Tibial artery (tissue), 4 donors: ENCODE measurements at regions not wholly inside any gene's neighbourhood (a gene's known extent, or its start where the extent isn't known, plus 50 kb on each side); places are given as distances from the start of the nearest gene placed in this dataset.

Experiments used
- DNase-seq, 2 donors: peaks; one replicate each; pipeline ENCODE4 v3.0.0-alpha.2; 2019
- H3K27ac ChIP-seq, 2 donors: fragments of 200-600 bp; sonication (generic) in 1 of 2; 1 replicate in 1 of 2; 2 replicates in 1 of 2; pipeline ENCODE4 v1.5.1; 2018 to 2019; ENCODE audit warnings: mild to moderate bottlenecking in 1 of 2
- H3K27me3 ChIP-seq, 2 donors: fragments of 200-600 bp; sonication (generic) in 1 of 2; one replicate each; pipeline versions ENCODE4 v1.5.1 to v1.6.0; 2016 to 2019
- H3K36me3 ChIP-seq, 3 donors: fragments of 200-600 bp; sonication (generic) in 2 of 3; one replicate each; pipeline ENCODE4 v1.5.1; 2016 to 2019; ENCODE audit warnings: mild to moderate bottlenecking in 2 of 3
- H3K4me1 ChIP-seq, 4 donors: fragments of 200-600 bp; sonication (generic) in 2 of 4; 1 replicate in 3 of 4; 2 replicates in 1 of 4; pipeline ENCODE4 v1.5.1; 2016 to 2019
- H3K4me3 ChIP-seq, 2 donors: fragments of 200-600 bp; sonication (generic) in 1 of 2; 1 replicate in 1 of 2; 2 replicates in 1 of 2; pipeline ENCODE4 v1.5.1; 2018 to 2019; ENCODE audit warnings: mild to moderate bottlenecking in 2 of 2
- H3K9me3 ChIP-seq, 3 donors: fragments of 200-600 bp; sonication (generic) in 1 of 3; one replicate each; pipeline ENCODE4 v1.5.1; 2016 to 2019
- intact Hi-C: fragments of 100-400 bp; cut with DNase I; formaldehyde crosslinking; loops from one replicate; pipeline ENCODE4 v1.15.0; 2023; ENCODE audit warnings: low total_unique reads
- TF ChIP-seq, protein P1 (sequence below), 2 experiments: fragments of 200-600 bp in 1 of 2; fragments of 450-650 bp in 1 of 2; IDR thresholded peaks; one replicate each; pipeline ENCODE4 v1.5.1; 2017 to 2019; ENCODE audit warnings: antibody characterized with exemption in 2 of 2, mild to moderate bottlenecking in 1 of 2, moderate library complexity in 1 of 2

DNA sequence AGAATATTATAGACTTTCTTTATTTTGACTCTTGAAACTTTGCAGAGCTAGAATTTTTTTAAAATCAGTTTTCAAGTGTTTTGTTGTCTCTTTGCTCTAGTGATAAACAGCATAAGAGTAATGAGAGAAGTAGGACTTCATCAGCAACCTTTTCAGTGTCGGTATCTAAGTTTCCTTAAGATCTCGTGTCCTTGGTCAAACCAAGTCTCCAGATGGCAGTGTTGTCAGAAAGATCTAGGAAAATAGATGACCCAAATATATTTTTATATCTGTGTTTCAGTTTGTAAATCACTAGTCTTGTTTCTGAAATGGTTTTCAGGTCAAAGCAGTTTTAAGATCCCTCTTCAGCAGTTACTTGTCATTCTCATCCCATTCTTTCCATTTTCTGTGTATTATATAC, 438.3 kb downstream of the RAPGEF2 start:
- intact Hi-C loops, result no loop called here
- no peak for DNase-seq
- Histone ChIP-seq H3K9me3 (peaks cover 0 to 3% (median 0%) of the 10 kb centered on the region in 3 donors), H3K36me3 (no peaks in the 10 kb centered on the region), H3K4me3 (no peak overlapping the region), H3K4me1 (peaks cover 0 to 5% (median 0%) of the 10 kb centered on the region in 4 donors), H3K27me3 (no peaks in the 10 kb centered on the region), H3K27ac (no peak overlapping the region)
- TF ChIP-seq, protein P1, sequence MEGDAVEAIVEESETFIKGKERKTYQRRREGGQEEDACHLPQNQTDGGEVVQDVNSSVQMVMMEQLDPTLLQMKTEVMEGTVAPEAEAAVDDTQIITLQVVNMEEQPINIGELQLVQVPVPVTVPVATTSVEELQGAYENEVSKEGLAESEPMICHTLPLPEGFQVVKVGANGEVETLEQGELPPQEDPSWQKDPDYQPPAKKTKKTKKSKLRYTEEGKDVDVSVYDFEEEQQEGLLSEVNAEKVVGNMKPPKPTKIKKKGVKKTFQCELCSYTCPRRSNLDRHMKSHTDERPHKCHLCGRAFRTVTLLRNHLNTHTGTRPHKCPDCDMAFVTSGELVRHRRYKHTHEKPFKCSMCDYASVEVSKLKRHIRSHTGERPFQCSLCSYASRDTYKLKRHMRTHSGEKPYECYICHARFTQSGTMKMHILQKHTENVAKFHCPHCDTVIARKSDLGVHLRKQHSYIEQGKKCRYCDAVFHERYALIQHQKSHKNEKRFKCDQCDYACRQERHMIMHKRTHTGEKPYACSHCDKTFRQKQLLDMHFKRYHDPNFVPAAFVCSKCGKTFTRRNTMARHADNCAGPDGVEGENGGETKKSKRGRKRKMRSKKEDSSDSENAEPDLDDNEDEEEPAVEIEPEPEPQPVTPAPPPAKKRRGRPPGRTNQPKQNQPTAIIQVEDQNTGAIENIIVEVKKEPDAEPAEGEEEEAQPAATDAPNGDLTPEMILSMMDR (IDR thresholded peaks at IDR 0.05), result no peak

DNA sequence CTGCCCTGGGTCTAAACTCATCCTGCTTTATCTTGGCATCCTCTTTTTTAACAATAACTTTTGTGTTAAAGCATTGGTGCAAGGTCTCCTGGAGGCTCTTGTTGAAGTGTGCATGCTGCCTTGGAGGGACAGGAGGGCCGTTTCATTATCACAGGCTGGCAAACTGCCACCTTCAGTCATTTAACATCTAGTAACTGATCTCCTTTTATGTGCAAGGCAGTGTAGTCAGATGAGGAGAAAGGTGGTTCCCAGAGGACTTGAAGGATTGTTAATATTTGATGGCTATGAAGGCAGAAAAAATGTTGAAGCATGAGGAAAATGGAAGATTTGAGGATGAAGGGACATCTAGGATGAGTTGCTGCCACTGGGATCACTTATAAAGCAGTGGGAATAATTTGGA, 439.4 kb downstream of the RAPGEF2 start:
- no peaks in the 10 kb centered on the region for H3K36me3 ChIP-seq
- no peak for DNase-seq
- no peak overlapping the region for H3K4me3 ChIP-seq
- TF ChIP-seq, protein P1 (IDR thresholded peaks at IDR 0.05), result no peak
- no peak overlapping the region for H3K27ac ChIP-seq
- no peaks in the 10 kb centered on the region for H3K9me3 ChIP-seq
- intact Hi-C loops, result no loop called here
- H3K4me1 ChIP-seq, result peaks cover 0 to 5% (median 0%) of the 10 kb centered on the region in 4 donors
- H3K27me3 ChIP-seq, result no peaks in the 10 kb centered on the region

DNA sequence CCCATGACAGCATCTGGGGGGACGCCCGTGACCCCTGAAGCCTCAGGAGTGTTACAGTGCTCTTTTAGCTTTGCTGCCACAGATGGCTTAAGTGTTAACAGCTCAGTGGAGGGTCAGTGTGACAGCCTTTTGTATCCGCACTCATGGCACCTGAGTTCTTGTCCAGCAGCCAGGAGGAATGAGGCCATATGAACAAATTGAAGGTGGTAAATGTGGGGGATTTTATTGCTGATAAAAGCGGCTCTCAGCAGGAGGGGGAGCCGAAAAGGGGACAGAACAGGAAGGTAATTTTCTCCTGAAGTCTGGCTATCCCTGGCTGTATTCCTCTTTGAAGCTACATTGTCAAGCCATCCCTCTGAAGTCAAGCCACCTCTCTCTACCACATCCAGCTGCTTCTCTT, 441.0 kb downstream of the RAPGEF2 start:
- no peak for DNase-seq
- H3K27me3 ChIP-seq, result no peaks in the 10 kb centered on the region
- no peaks in the 10 kb centered on the region for H3K36me3 ChIP-seq
- no peak overlapping the region for H3K4me3 ChIP-seq
- H3K9me3 ChIP-seq, result no peaks in the 10 kb centered on the region
- intact Hi-C loops, result no loop called here
- no peak overlapping the region for H3K27ac ChIP-seq
- TF ChIP-seq, protein P1 (IDR thresholded peaks at IDR 0.05), result no peak
- no peaks in the 10 kb centered on the region for H3K4me1 ChIP-seq

DNA sequence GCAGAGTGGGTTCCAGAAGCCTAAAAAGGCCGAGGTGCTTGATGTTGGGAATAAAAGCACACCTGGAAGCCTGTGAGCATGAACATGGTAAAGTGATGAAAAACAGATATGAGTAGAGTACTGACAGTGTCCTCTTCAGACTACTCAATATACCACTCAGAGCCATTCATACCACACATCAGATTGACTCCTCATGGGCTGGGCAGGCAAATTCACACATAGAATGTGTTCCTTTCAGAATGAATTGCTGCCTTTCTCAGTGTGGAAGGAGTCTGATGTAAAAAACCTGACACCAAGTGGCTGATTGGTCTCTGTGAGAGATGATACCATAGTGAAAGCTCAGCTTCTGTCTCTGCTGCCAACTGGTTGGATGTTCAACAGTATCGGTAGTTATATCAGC, 442.7 kb downstream of the RAPGEF2 start:
- H3K36me3 ChIP-seq, result no peaks in the 10 kb centered on the region
- intact Hi-C loops, result no loop called here
- no peaks in the 10 kb centered on the region for H3K4me1 ChIP-seq
- H3K27ac ChIP-seq, result no peak overlapping the region
- no peaks in the 10 kb centered on the region for H3K9me3 ChIP-seq
- DNase-seq, result no peak
- H3K27me3 ChIP-seq, result no peaks in the 10 kb centered on the region
- TF ChIP-seq, protein P1 (IDR thresholded peaks at IDR 0.05), result no peak
- no peak overlapping the region for H3K4me3 ChIP-seq

DNA sequence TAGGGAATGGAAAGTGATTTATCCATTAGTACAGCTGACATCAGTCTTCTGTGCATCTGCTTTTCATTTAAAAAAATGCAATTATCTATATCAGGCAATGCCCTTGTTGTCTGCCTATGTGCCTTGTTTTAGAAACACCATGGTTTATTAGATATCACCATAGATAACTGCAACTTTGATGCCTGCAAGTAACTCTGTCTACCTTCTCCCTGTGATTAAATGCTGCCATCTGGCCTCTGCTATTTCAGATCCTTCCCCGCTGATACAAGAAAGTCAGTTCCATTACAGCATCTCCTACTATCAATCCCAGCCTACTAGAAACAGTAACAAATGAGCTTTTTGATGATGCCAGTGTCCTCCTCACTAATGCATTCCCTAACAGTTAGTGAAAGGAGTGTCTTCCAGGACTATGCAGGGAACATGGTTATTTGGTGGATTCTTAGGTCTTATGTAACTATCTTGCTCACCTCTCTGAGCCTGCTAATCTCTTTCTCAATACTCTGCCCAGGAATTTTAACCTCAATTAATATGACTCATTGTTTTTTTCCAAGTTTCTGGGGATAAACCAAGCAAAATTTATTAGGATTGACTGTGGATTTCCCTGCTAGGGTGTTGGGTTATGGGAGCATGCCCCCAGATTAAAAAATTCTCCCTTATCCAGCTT, 444.9 kb downstream of the RAPGEF2 start:
- intact Hi-C loops, result no loop called here
- TF ChIP-seq, protein P1 (IDR thresholded peaks at IDR 0.05), result no peak
- no peaks in the 10 kb centered on the region for H3K4me1 ChIP-seq
- no peak overlapping the region for H3K27ac ChIP-seq
- H3K4me3 ChIP-seq, result no peak overlapping the region
- H3K9me3 ChIP-seq, result no peaks in the 10 kb centered on the region
- DNase-seq, result no peak
- H3K27me3 ChIP-seq, result no peaks in the 10 kb centered on the region
- no peaks in the 10 kb centered on the region for H3K36me3 ChIP-seq

DNA sequence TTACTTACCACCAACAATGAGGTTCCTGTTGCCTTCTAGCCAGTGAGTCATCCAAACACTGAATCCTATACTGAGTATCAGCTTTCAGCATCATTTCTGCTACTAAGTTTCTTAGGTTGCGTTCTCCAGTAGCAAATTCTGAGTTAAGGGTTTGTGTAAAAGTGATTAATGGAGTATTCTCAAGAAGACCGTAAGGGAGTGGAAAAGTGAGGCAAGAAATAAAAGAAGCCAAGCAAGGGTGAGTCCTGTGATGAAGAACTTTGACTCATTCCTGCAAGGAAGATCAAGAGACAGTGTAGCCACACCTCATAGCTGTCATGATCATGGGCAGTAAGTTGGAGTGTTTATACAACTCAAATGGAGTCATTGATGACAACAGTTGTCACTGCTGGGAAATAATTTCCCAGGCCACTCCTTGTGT, 446.2 kb downstream of the RAPGEF2 start:
- no peak for DNase-seq
- H3K27ac ChIP-seq, result no peak overlapping the region
- no peaks in the 10 kb centered on the region for H3K4me1 ChIP-seq
- TF ChIP-seq, protein P1 (IDR thresholded peaks at IDR 0.05), result no peak
- H3K9me3 ChIP-seq, result no peaks in the 10 kb centered on the region
- intact Hi-C loops, result no loop called here
- no peaks in the 10 kb centered on the region for H3K27me3 ChIP-seq
- no peak overlapping the region for H3K4me3 ChIP-seq
- no peaks in the 10 kb centered on the region for H3K36me3 ChIP-seq
